ENCODE measurements at regions not wholly inside any gene's neighbourhood (a gene's known extent, or its start where the extent isn't known, plus 50 kb on each side); places are given as distances from the start of the nearest gene placed in this dataset.
"Not testable (repeated sequence)": the region's sequence is repeated elsewhere in the genome, so short reads cannot be mapped to it uniquely, and the experiment has no call there.

GRCh38 chr2:242104202-242104956 lies 234.8 kb downstream of the RTP5 start:
- TF ChIP-seq CTCF (conservative IDR thresholded peaks at IDR 0.05 in 1 of 2, IDR thresholded peaks at IDR 0.05 in 1 of 2; ENCODE audit: low read depth in 1 of 2, low read length in 2 of 2); EZH2 (IDR thresholded peaks at IDR 0.05; ENCODE audit: low read length, missing control alignments): not testable (repeated sequence)

All from fibroblast of lung (primary cell).